ENCODE measurements at regions not wholly inside any gene's neighbourhood (a gene's known extent, or its start where the extent isn't known, plus 50 kb on each side); places are given as distances from the start of the nearest gene placed in this dataset.

GRCh38 chr16:50917950-50918703, 176.2 kb downstream of the CYLD start:
- Histone ChIP-seq H3K36me3 (no peaks in the 10 kb centered on the region), H3K27ac (no peak overlapping the region), H3K4me2 (no peak overlapping the region), H3K27me3 (no peaks in the 10 kb centered on the region), H4K20me1 (no peaks in the 10 kb centered on the region), H3K9ac (no peak overlapping the region), H3K4me1 (no peaks in the 10 kb centered on the region), H3K9me3 (replicated peaks in 1 of 11) (peaks cover 0 to 3% (median 0%) of the 10 kb centered on the region in 11 experiments; a peak in 1 of 22 replicates), H3K4me3 (no peak overlapping the region)
- TF ChIP-seq Cebpa-rat (IDR thresholded peaks at IDR 0.05): no peak

GRCh38 chr16:50916040-50916439, 174.2 kb downstream of the CYLD start:
- H3K9me3 ChIP-seq (replicated peaks in 1 of 11): no peaks in the 10 kb centered on the region; a peak in 1 of 22 replicates
- no peak for TF ChIP-seq Cebpa-rat (IDR thresholded peaks at IDR 0.05)
- H3K27ac ChIP-seq: no peak overlapping the region
- no peaks in the 10 kb centered on the region for H3K4me1 ChIP-seq
- no peaks in the 10 kb centered on the region for H3K36me3 ChIP-seq
- H3K9ac ChIP-seq: no peak overlapping the region
- H3K4me2 ChIP-seq: no peak overlapping the region
- H3K27me3 ChIP-seq: no peaks in the 10 kb centered on the region
- H3K4me3 ChIP-seq: no peak overlapping the region
- no peaks in the 10 kb centered on the region for H4K20me1 ChIP-seq

GRCh38 chr16:50915120-50915519, 173.2 kb downstream of the CYLD start:
- H3K27me3 ChIP-seq: no peaks in the 10 kb centered on the region
- no peak overlapping the region for H3K4me3 ChIP-seq
- H3K4me1 ChIP-seq: no peaks in the 10 kb centered on the region
- no peaks in the 10 kb centered on the region for H3K36me3 ChIP-seq
- TF ChIP-seq Cebpa-rat (IDR thresholded peaks at IDR 0.05): no peak
- no peak overlapping the region for H3K9ac ChIP-seq
- no peak overlapping the region for H3K4me2 ChIP-seq
- no peak overlapping the region for H3K27ac ChIP-seq
- H3K9me3 ChIP-seq (replicated peaks in 1 of 11): no peaks in the 10 kb centered on the region; a peak in 1 of 22 replicates
- H4K20me1 ChIP-seq: no peaks in the 10 kb centered on the region

- Histone ChIP-seq H3K9ac (no peak overlapping the region), H3K27me3 (no peaks in the 10 kb centered on the region), H3K4me2 (no peak overlapping the region), H3K4me1 (no peaks in the 10 kb centered on the region), H3K4me3 (no peak overlapping the region), H4K20me1 (no peaks in the 10 kb centered on the region), H3K27ac (no peak overlapping the region), H3K9me3 (replicated peaks in 1 of 11) (no peaks in the 10 kb centered on the region), H3K36me3 (no peaks in the 10 kb centered on the region)
- no peak for TF ChIP-seq Cebpa-rat (IDR thresholded peaks at IDR 0.05)
Measured at GRCh38 chr16:50910736-50911100, 168.8 kb downstream of the CYLD start.

- H3K27ac ChIP-seq: no peak overlapping the region
- no peaks in the 10 kb centered on the region for H3K4me1 ChIP-seq
- H3K4me2 ChIP-seq: no peak overlapping the region
- no peak for TF ChIP-seq Cebpa-rat (IDR thresholded peaks at IDR 0.05)
- no peaks in the 10 kb centered on the region for H3K9me3 ChIP-seq (replicated peaks in 1 of 11)
- no peaks in the 10 kb centered on the region for H3K36me3 ChIP-seq
- H3K9ac ChIP-seq: no peak overlapping the region
- no peaks in the 10 kb centered on the region for H3K27me3 ChIP-seq
- H4K20me1 ChIP-seq: no peaks in the 10 kb centered on the region
- H3K4me3 ChIP-seq: no peak overlapping the region
Measured at GRCh38 chr16:50909831-50910735, 168.2 kb downstream of the CYLD start.

- no peaks in the 10 kb centered on the region for H4K20me1 ChIP-seq
- no peaks in the 10 kb centered on the region for H3K4me1 ChIP-seq
- H3K9ac ChIP-seq: no peak overlapping the region
- no peak overlapping the region for H3K27ac ChIP-seq
- no peak overlapping the region for H3K4me3 ChIP-seq
- H3K36me3 ChIP-seq: no peaks in the 10 kb centered on the region
- TF ChIP-seq Cebpa-rat (IDR thresholded peaks at IDR 0.05): no peak
- H3K9me3 ChIP-seq (replicated peaks in 1 of 11): no peaks in the 10 kb centered on the region
- H3K4me2 ChIP-seq: no peak overlapping the region
- H3K27me3 ChIP-seq: no peaks in the 10 kb centered on the region
Measured at GRCh38 chr16:50908468-50908867, 166.6 kb downstream of the CYLD start.

- Histone ChIP-seq H3K4me2 (no peak overlapping the region), H3K9me3 (replicated peaks in 1 of 11) (no peaks in the 10 kb centered on the region), H3K4me1 (no peaks in the 10 kb centered on the region), H3K4me3 (no peak overlapping the region), H3K27ac (no peak overlapping the region), H3K9ac (no peak overlapping the region), H3K36me3 (no peaks in the 10 kb centered on the region), H4K20me1 (no peaks in the 10 kb centered on the region), H3K27me3 (no peaks in the 10 kb centered on the region)
- TF ChIP-seq Cebpa-rat (IDR thresholded peaks at IDR 0.05): no peak
Measured at GRCh38 chr16:50906454-50906853, 164.6 kb downstream of the CYLD start.

GRCh38 chr16:50902457-50902856, 160.6 kb downstream of the CYLD start:
- Histone ChIP-seq H3K4me2 (no peak overlapping the region), H4K20me1 (no peaks in the 10 kb centered on the region), H3K27me3 (no peaks in the 10 kb centered on the region), H3K36me3 (no peaks in the 10 kb centered on the region), H3K4me1 (no peaks in the 10 kb centered on the region), H3K27ac (no peak overlapping the region), H3K4me3 (no peak overlapping the region), H3K9ac (no peak overlapping the region), H3K9me3 (replicated peaks in 1 of 11) (peaks cover 4 to 12% (median 7%) of the 10 kb centered on the region in 11 experiments; a peak in 20 of 22 replicates)
- TF ChIP-seq Cebpa-rat (IDR thresholded peaks at IDR 0.05): no peak

- H3K4me2 ChIP-seq: no peak overlapping the region
- no peak overlapping the region for H3K4me3 ChIP-seq
- H3K27ac ChIP-seq: no peak overlapping the region
- H3K9ac ChIP-seq: no peak overlapping the region
- H4K20me1 ChIP-seq: no peaks in the 10 kb centered on the region
- peaks cover 12 to 26% (median 18%) of the 10 kb centered on the region in 11 experiments for H3K9me3 ChIP-seq (replicated peaks in 1 of 11)
- TF ChIP-seq Cebpa-rat (IDR thresholded peaks at IDR 0.05): no peak
- no peaks in the 10 kb centered on the region for H3K36me3 ChIP-seq
- no peaks in the 10 kb centered on the region for H3K4me1 ChIP-seq
- no peaks in the 10 kb centered on the region for H3K27me3 ChIP-seq
Measured at GRCh38 chr16:50901062-50901461, 159.2 kb downstream of the CYLD start.

Measured in BLaER1 treated with 17β-estradiol and CSF1 and Interleukin-3, amounts not matched to agents 10 nM and 100 nM (cell line).